ENCODE measurements at regions not wholly inside any gene's neighbourhood (a gene's known extent, or its start where the extent isn't known, plus 50 kb on each side); places are given as distances from the start of the nearest gene placed in this dataset.

DNA sequence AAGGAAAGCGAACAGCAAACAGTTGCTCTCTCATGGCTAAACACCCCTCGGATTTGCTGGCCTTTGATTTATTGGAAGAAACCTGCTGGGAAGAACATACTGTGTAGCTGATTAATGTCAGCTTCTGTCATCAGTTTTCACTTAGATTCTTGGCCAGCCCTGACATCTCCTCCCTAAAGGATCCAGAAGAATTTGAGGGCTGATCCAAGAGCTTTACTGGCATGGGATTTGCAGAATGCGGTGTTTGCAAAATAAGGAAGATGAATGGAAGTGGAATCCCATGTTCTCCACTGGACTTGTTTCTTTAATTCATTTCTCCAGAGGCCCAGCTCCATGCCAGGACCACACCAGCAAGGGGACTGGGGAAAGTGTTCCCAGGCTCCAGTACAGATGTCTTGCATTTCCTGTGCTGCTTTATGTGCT, 80.5 kb downstream of the RDH14 start:
- H3K27ac Mint-ChIP-seq, result no peak overlapping the region
- ATAC-seq (no peak), DNase-seq (ENCODE audit: low spot score) (no peak)
- no peak overlapping the region for H3K4me3 ChIP-seq
- H4K20me1 ChIP-seq (replicated peaks; ENCODE audit: insufficient read depth), result no peaks in the 10 kb centered on the region
- H3K4me2 ChIP-seq, result no peak overlapping the region
- no peaks in the 10 kb centered on the region for H3F3A ChIP-seq (replicated peaks; ENCODE audit: low read depth)
- no peaks in the 10 kb centered on the region for H3K27me3 Mint-ChIP-seq (ENCODE audit: insufficient read depth, low read depth, poor library complexity)
- H3K4me3 Mint-ChIP-seq, result no peak overlapping the region
- no peaks in the 10 kb centered on the region for H3K36me3 ChIP-seq (ENCODE audit: insufficient read depth)
- no peaks in the 10 kb centered on the region for H3K9me3 Mint-ChIP-seq
- H3K4me1 Mint-ChIP-seq, result no peaks in the 10 kb centered on the region
- no peaks in the 10 kb centered on the region for H3K36me3 Mint-ChIP-seq (ENCODE audit: low read depth)
- H3K27me3 ChIP-seq (ENCODE audit: insufficient read depth), result no peaks in the 10 kb centered on the region
- no peaks in the 10 kb centered on the region for H3K4me1 ChIP-seq (ENCODE audit: insufficient read depth)
- no peak overlapping the region for H3K27ac ChIP-seq (ENCODE audit: low read depth)
- H3K79me2 ChIP-seq (replicated peaks; ENCODE audit: insufficient read depth), result no peaks in the 10 kb centered on the region
- H2AFZ ChIP-seq, result no peak overlapping the region; the same call in 1 of the 2 replicates
- TF ChIP-seq EZH2phosphoT487 (IDR thresholded peaks at IDR 0.05; ENCODE audit: unreplicated experiment) (no peak), REST (IDR thresholded peaks at IDR 0.05; ENCODE audit: unreplicated experiment) (no peak), NANOG (IDR thresholded peaks at IDR 0.05; ENCODE audit: borderline replicate concordance) (no peak), ZNF331 (CRISPR knock-in tag; IDR thresholded peaks at IDR 0.05; ENCODE audit: low read depth) (no peak), CREB1 (CRISPR knock-in tag; IDR thresholded peaks at IDR 0.05; ENCODE audit: low read depth) (no peak), EZH2 (IDR thresholded peaks at IDR 0.05; ENCODE audit: low read depth, unreplicated experiment) (no peak), ZNF114 (CRISPR knock-in tag; IDR thresholded peaks at IDR 0.05) (no peak), ETS1 (IDR thresholded peaks at IDR 0.05) (no peak), JUNB (IDR thresholded peaks at IDR 0.05; ENCODE audit: unreplicated experiment) (no peak), POLR2AphosphoS5 (IDR thresholded peaks at IDR 0.05; ENCODE audit: low read depth) (no peak), ZNF462 (CRISPR knock-in tag; IDR thresholded peaks at IDR 0.05) (no peak), STAT1 (IDR thresholded peaks at IDR 0.05; ENCODE audit: unreplicated experiment) (no peak), CTCF (conservative IDR thresholded peaks at IDR 0.05; ENCODE audit: low read depth in 2 of 2) (no peak)
- no peaks in the 10 kb centered on the region for H3K9me2 ChIP-seq (ENCODE audit: insufficient read depth)
